Lung (tissue), 11 donors: ENCODE measurements at regions not wholly inside any gene's neighbourhood (a gene's known extent, or its start where the extent isn't known, plus 50 kb on each side); places are given as distances from the start of the nearest gene placed in this dataset.

Experiments used
- ATAC-seq: fragments of 200-7000 bp; cut with Tn5 transposase; one replicate; pipeline ENCODE4 v1.9.1; 2020; ENCODE audit warnings: moderate number of reproducible peaks; ENCODE audit not compliant: insufficient read depth, low FRiP score
- DNase-seq, 3 donors: peaks; one replicate each; pipeline ENCODE4 v3.0.0-alpha.2; 2013 to 2017
- H3K27ac ChIP-seq, 2 donors: one replicate each; pipeline ENCODE4 v1.5.1; 2013; ENCODE audit warnings: mild to moderate bottlenecking in 2 of 2, moderate library complexity in 2 of 2, control low read depth in 1 of 2, inconsistent platforms in 1 of 2, low read depth in 1 of 2, low read length in 1 of 2
- H3K27me3 ChIP-seq, 3 donors: one replicate each; pipeline ENCODE4 v1.5.1; 2013; ENCODE audit warnings: low read length in 2 of 3; ENCODE audit not compliant: control insufficient read depth in 3 of 3, insufficient read depth in 3 of 3
- H3K36me3 ChIP-seq, 4 donors: one replicate each; pipeline ENCODE4 v1.5.1; 2013; ENCODE audit warnings: low read length in 4 of 4, mild to moderate bottlenecking in 1 of 4, moderate library complexity in 1 of 4; ENCODE audit not compliant: control insufficient read depth in 4 of 4, insufficient read depth in 4 of 4
- H3K4me1 ChIP-seq, 5 donors: one replicate each; pipeline ENCODE4 v1.5.1; 2013; ENCODE audit warnings: low read length in 5 of 5, mild to moderate bottlenecking in 2 of 5, moderate library complexity in 1 of 5; ENCODE audit not compliant: control insufficient read depth in 5 of 5, insufficient read depth in 5 of 5
- H3K4me3 ChIP-seq: one replicate; pipeline ENCODE4 v1.5.1; 2013; ENCODE audit warnings: mild to moderate bottlenecking, control low read depth, moderate library complexity
- H3K9ac ChIP-seq, 2 donors: one replicate each; pipeline ENCODE4 v1.5.1; 2013; ENCODE audit warnings: low read length in 2 of 2, control low read depth in 1 of 2; ENCODE audit not compliant: insufficient read depth in 1 of 2
- H3K9me3 ChIP-seq, 4 donors: one replicate each; pipeline ENCODE4 v1.5.1; 2013; ENCODE audit warnings: low read length in 3 of 4, mild to moderate bottlenecking in 1 of 4, moderate library complexity in 1 of 4; ENCODE audit not compliant: control insufficient read depth in 4 of 4, insufficient read depth in 3 of 4
- CTCF ChIP-seq: IDR thresholded peaks from 2 replicates; pipeline ENCODE4 v1.5.1; 2012; ENCODE audit warnings: mild to moderate bottlenecking; ENCODE audit errors: control extremely low read depth, extremely low read depth
- WGBS, 2 donors: extraction: QIAGEN DNeasy Blood & Tissue Kit; methylation state at CpG; one replicate each; pipeline ENCODE4 v1.1.7; 2013; 5-methylcytosine and 5-hydroxymethylcytosine counted together
- donor health status: control.
- donor health status: control.
- donor health status: Bipolar disorder and iron deficiency.
- donor health status: healthy.
- donor health status: DM: yes; HTN: yes; CAD: no.

- no peak for DNase-seq
- Histone ChIP-seq H3K4me3 (no peak overlapping the region), H3K36me3 (no peaks in the 10 kb centered on the region), H3K27me3 (no peaks in the 10 kb centered on the region), H3K27ac (no peak overlapping the region), H3K9me3 (peaks cover 0 to 3% (median 0%) of the 10 kb centered on the region in 4 donors), H3K9ac (no peak overlapping the region), H3K4me1 (no peaks in the 10 kb centered on the region)
- 96 to 99% methylated on average over 5 of the region's 5 CpGs for WGBS, 2 donors
- ATAC-seq: no peak
- no peak for TF ChIP-seq CTCF
Measured at GRCh38 chr2:204064119-204064518, 127.6 kb downstream of the ICOS start.

- H3K4me3 ChIP-seq: no peak overlapping the region
- 65 to 85% methylated on average over 3 of the region's 3 CpGs for WGBS, 2 donors
- H3K9me3 ChIP-seq: peaks cover 0 to 3% (median 0%) of the 10 kb centered on the region in 4 donors
- H3K36me3 ChIP-seq: no peaks in the 10 kb centered on the region
- no peak overlapping the region for H3K9ac ChIP-seq
- ATAC-seq: no peak
- no peak for TF ChIP-seq CTCF
- no peaks in the 10 kb centered on the region for H3K27me3 ChIP-seq
- DNase-seq: no peak
- no peak overlapping the region for H3K27ac ChIP-seq
- no peaks in the 10 kb centered on the region for H3K4me1 ChIP-seq
Measured at GRCh38 chr2:204065566-204065965, 129.0 kb downstream of the ICOS start.

- WGBS, 2 donors: 63 to 77% methylated on average over 1 of the region's 1 CpG
- Histone ChIP-seq H3K4me1 (no peaks in the 10 kb centered on the region), H3K27me3 (no peaks in the 10 kb centered on the region), H3K9me3 (peaks cover 0 to 3% (median 0%) of the 10 kb centered on the region in 4 donors), H3K9ac (no peak overlapping the region), H3K4me3 (no peak overlapping the region), H3K27ac (no peak overlapping the region), H3K36me3 (no peaks in the 10 kb centered on the region)
- DNase-seq: no peak
- no peak for ATAC-seq
- TF ChIP-seq CTCF: no peak
Measured at GRCh38 chr2:204066051-204066450, 129.5 kb downstream of the ICOS start.

GRCh38 chr2:204069804-204070203, 133.2 kb downstream of the ICOS start:
- Histone ChIP-seq H3K27me3 (no peaks in the 10 kb centered on the region), H3K4me1 (peaks cover 0 to 4% (median 0%) of the 10 kb centered on the region in 5 donors), H3K9me3 (peaks cover 0 to 3% (median 0%) of the 10 kb centered on the region in 4 donors), H3K36me3 (no peaks in the 10 kb centered on the region), H3K9ac (no peak overlapping the region), H3K4me3 (no peak overlapping the region), H3K27ac (no peak overlapping the region)
- ATAC-seq (no peak), DNase-seq (no peak)
- 55 to 67% methylated on average over 7 of the region's 7 CpGs for whole genome bisulfite sequencing, 2 donors
- TF ChIP-seq CTCF: no peak
